Uterus (tissue), 2 donors: ENCODE measurements at regions not wholly inside any gene's neighbourhood (a gene's known extent, or its start where the extent isn't known, plus 50 kb on each side); places are given as distances from the start of the nearest gene placed in this dataset.

ENCODE experiments used
- CTCF ChIP-seq, 4 experiments: fragments of 200-600 bp in 2 of 4; fragments of 450-650 bp in 2 of 4; sonication (generic) in 2 of 4; IDR thresholded peaks; one replicate each; pipeline ENCODE4 v1.5.1; 2016 to 2019; ENCODE audit warnings: antibody characterized with exemption in 4 of 4, mild to moderate bottlenecking in 2 of 4, moderate library complexity in 1 of 4
- POLR2A ChIP-seq, 2 donors: fragments of 450-650 bp; IDR thresholded peaks; one replicate each; pipeline ENCODE4 v1.6.1; 2016; ENCODE audit warnings: antibody characterized with exemption in 2 of 2, mild to moderate bottlenecking in 1 of 2, moderate library complexity in 1 of 2

GRCh38 chr10:124152139-124153022 is 59.0 kb upstream of the CHST15 start:
- TF ChIP-seq CTCF (IDR thresholded peaks at IDR 0.05), result no peak
- no peak for TF ChIP-seq POLR2A (IDR thresholded peaks at IDR 0.05)
